ENCODE measurements at regions not wholly inside any gene's neighbourhood (a gene's known extent, or its start where the extent isn't known, plus 50 kb on each side); places are given as distances from the start of the nearest gene placed in this dataset.
"Not testable (repeated sequence)": the region's sequence is repeated elsewhere in the genome, so short reads cannot be mapped to it uniquely, and the experiment has no call there.

GRCh38 chr9:78441396-78441795 is 144.5 kb downstream of the PSAT1 start:
- Mint-ChIP-seq H3K36me3 (no peaks in the 10 kb centered on the region), H3K27me3 (ENCODE audit: low read depth in 3 of 3) (peaks cover under 1 to 3% (median 2%) of the 10 kb centered on the region in 3 donors), H3K4me1 (peaks cover 0 to 7% of the 10 kb centered on the region in 2 donors), H3K9me3 (no peaks in the 10 kb centered on the region), H3K4me3 (no peak overlapping the region), H3K27ac (no peak overlapping the region)
- DNase-seq = no peak

GRCh38 chr9:78441822-78442431 is 145.0 kb downstream of the PSAT1 start:
- H3K4me3 Mint-ChIP-seq = no peak overlapping the region
- H3K4me1 Mint-ChIP-seq = peaks cover 0 to 7% of the 10 kb centered on the region in 2 donors
- no peaks in the 10 kb centered on the region for H3K36me3 Mint-ChIP-seq
- peaks cover under 1 to 3% (median 2%) of the 10 kb centered on the region in 3 donors for H3K27me3 Mint-ChIP-seq (ENCODE audit: low read depth in 3 of 3)
- no peak for DNase-seq
- no peak overlapping the region for H3K27ac Mint-ChIP-seq
- H3K9me3 Mint-ChIP-seq = no peaks in the 10 kb centered on the region

DNA sequence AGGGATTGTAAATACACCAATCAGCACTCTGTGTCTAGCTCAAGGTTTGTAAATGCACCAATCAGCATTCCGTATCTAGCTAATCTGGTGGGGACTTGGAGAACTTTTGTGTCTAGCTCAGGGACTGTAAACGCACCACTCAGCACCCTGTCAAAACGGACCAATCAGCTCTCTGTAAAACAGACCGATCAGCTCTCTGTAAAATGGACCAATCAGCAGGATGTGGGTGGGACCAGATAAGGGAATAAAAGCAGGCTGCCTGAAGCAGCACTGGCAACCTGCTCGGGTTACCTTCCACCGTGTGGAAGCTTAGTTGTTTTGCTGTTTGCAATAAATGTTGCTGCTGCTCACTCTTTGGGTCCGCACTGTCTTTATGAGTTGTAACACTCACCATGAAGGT is 145.7 kb downstream of the PSAT1 start:
- H3K4me3 Mint-ChIP-seq; H3K4me1 Mint-ChIP-seq; DNase-seq; H3K27ac Mint-ChIP-seq; H3K36me3 Mint-ChIP-seq; H3K27me3 Mint-ChIP-seq (ENCODE audit: low read depth in 3 of 3); H3K9me3 Mint-ChIP-seq: not testable (repeated sequence)

GRCh38 chr9:78443946-78444345 is 147.0 kb downstream of the PSAT1 start:
- Mint-ChIP-seq H3K9me3 (no peaks in the 10 kb centered on the region), H3K27ac (no peak overlapping the region), H3K36me3 (no peaks in the 10 kb centered on the region), H3K4me3 (no peak overlapping the region), H3K4me1 (peaks cover 0 to 7% of the 10 kb centered on the region in 2 donors), H3K27me3 (ENCODE audit: low read depth in 3 of 3) (peaks cover 0 to 3% (median 3%) of the 10 kb centered on the region in 3 donors)
- no peak for DNase-seq

DNA sequence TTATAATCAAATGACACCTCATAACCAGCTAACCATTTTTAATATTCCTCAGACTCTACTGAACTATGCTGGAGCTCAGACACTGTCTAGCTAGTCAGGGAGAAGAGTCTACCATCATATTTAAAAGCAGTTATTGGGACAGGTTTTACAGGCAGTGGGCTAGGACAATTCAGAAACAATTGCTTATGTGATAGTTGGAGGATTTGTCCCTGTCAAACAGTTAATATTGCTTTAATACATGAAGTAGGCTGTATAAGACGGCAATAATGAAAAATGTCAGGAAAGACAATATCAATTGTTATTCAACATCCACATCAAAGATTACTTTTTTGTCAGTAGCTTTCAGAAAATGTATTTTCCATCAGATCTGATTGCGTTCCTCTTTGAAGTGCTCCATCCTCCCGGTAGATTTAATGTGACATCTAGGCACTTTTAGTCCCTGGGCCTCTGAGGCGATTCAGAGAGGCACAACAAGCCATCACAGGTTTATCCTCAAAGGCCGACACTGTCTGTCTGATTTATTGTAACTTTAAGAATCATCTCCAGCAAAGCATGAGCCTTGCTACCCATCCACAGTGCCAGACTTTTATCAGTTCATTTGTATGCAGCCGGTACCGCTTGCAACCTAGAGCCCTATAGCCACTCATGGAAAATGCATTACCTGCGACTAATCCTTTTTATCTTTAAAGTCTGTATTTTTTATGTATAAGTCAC is 152.2 kb downstream of the PSAT1 start:
- no peak overlapping the region for H3K27ac Mint-ChIP-seq
- no peaks in the 10 kb centered on the region for H3K36me3 Mint-ChIP-seq
- H3K4me1 Mint-ChIP-seq = no peaks in the 10 kb centered on the region
- peaks cover 2 to 3% (median 2%) of the 10 kb centered on the region in 3 donors for H3K27me3 Mint-ChIP-seq (ENCODE audit: low read depth in 3 of 3)
- no peak for DNase-seq
- H3K4me3 Mint-ChIP-seq = no peak overlapping the region
- H3K9me3 Mint-ChIP-seq = no peaks in the 10 kb centered on the region

- peaks cover 0 to 4% (median under 1%) of the 10 kb centered on the region in 6 donors for H3K9me3 Mint-ChIP-seq
- no peak for DNase-seq
- H3K4me3 Mint-ChIP-seq = no peak overlapping the region
- H3K4me1 Mint-ChIP-seq = no peaks in the 10 kb centered on the region
- no peaks in the 10 kb centered on the region for H3K36me3 Mint-ChIP-seq
- H3K27ac Mint-ChIP-seq = no peak overlapping the region
- H3K27me3 Mint-ChIP-seq (ENCODE audit: low read depth in 3 of 3) = peaks cover 0 to 2% (median 2%) of the 10 kb centered on the region in 3 donors
These were observed 156.5 kb downstream of the PSAT1 start for GRCh38 chr9:78453450-78453849.

DNA sequence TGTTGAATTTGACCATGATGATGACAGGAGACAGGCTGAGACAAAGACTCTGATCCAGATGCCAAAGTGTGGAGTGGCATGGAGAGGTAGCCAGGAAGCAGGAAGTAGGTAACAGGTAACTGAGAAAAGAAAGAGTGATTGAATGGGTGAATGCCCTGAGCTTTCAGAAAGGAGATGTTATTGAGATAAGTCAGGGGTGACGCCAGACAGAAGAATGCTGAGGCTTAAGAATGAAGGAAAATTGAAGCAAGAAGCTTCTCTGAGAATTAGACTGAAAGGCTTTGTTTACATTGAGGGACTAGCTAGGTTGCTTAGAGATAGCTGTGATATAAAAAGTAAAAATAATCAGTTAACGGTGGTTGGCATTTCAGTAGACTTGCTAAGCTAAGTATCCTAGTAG is 165.7 kb downstream of the PSAT1 start:
- no peak for DNase-seq
- peaks cover 0 to 2% (median 0%) of the 10 kb centered on the region in 3 donors for H3K27me3 Mint-ChIP-seq (ENCODE audit: low read depth in 3 of 3)
- peaks cover 0 to 7% (median 4%) of the 10 kb centered on the region in 6 donors for H3K9me3 Mint-ChIP-seq
- H3K4me3 Mint-ChIP-seq = no peak overlapping the region
- no peaks in the 10 kb centered on the region for H3K4me1 Mint-ChIP-seq
- no peaks in the 10 kb centered on the region for H3K36me3 Mint-ChIP-seq
- H3K27ac Mint-ChIP-seq = no peak overlapping the region

DNA sequence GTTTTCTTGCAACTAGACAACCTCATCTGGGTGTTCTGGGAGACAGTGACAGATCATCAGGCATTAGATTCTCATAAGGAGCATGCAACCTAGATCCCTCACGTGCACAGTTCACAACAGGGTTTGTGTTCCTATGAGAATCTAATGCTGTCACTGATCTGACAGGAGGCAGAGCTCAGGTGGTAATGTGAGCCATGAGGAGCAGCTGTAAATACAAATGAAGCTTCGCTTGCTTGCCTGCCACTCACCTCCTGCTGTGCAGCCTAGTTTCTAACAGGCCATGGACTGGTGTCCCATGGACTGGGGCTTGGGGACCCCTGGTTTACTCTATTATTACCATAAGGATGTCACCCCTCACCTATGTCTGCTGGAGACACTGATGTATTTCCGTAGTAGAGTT is 166.8 kb downstream of the PSAT1 start:
- Mint-ChIP-seq H3K27me3 (ENCODE audit: low read depth in 3 of 3) (peaks cover 0 to 2% (median 0%) of the 10 kb centered on the region in 3 donors), H3K36me3 (no peaks in the 10 kb centered on the region), H3K4me1 (no peaks in the 10 kb centered on the region), H3K27ac (no peak overlapping the region), H3K4me3 (no peak overlapping the region), H3K9me3 (peaks cover 0 to 7% (median 1%) of the 10 kb centered on the region in 6 donors)
- DNase-seq = no peak

DNA sequence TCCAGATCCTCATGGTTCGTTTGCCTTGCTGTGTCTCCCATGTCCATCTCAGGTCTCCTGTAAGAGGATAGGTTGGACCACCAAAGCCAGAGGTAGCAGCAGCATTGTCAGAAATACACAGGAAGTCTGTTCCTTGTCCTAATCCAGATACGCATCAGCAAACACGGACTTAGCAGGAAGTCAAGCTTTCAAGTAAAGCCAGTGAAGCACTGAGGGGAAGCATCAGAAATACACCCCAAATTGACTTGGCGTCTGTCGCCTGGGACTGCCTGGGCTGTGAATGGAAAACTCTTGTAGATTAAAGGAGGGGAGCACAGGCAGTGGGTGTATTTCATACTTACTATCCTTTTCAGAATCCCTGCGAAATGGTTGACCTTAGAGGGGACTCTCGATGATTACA is 171.3 kb downstream of the PSAT1 start:
- H3K4me1 Mint-ChIP-seq = no peaks in the 10 kb centered on the region
- H3K4me3 Mint-ChIP-seq = no peak overlapping the region
- H3K9me3 Mint-ChIP-seq = peaks cover 0 to 3% (median 0%) of the 10 kb centered on the region in 6 donors
- no peaks in the 10 kb centered on the region for H3K27me3 Mint-ChIP-seq (ENCODE audit: low read depth in 3 of 3)
- no peak overlapping the region for H3K27ac Mint-ChIP-seq
- H3K36me3 Mint-ChIP-seq = no peaks in the 10 kb centered on the region
- DNase-seq = no peak

DNA sequence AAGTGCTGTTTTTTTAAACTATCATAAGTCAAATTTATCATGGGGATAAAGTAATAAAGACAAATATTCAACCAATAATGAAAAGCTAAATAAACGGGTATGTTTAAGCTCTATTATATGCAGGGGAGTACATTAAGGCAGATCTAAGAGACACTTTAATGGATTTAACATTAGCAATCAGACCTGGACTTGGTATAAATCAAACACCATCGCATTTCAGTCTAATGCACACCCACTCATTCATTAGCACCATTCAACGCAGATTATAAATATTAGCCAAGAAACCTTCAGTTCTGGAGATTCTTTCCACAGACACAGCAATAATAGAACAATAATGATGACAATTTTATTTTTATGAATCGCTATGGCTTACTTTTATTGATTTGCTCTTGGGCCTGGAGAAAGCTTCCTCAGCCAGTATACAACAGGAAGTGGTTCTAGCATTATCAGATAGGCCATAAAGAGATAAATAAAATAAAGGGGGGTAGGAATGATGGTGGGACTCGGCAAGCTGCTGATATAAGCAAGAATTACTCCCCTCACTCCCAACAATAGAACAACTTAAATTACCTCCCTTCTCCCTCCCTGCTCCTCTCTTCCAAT is 172.2 kb downstream of the PSAT1 start:
- Mint-ChIP-seq H3K9me3 (peaks cover 0 to 3% (median 0%) of the 10 kb centered on the region in 6 donors), H3K27me3 (ENCODE audit: low read depth in 3 of 3) (no peaks in the 10 kb centered on the region), H3K4me1 (no peaks in the 10 kb centered on the region), H3K36me3 (no peaks in the 10 kb centered on the region), H3K27ac (no peak overlapping the region), H3K4me3 (no peak overlapping the region)
- DNase-seq = no peak

DNA sequence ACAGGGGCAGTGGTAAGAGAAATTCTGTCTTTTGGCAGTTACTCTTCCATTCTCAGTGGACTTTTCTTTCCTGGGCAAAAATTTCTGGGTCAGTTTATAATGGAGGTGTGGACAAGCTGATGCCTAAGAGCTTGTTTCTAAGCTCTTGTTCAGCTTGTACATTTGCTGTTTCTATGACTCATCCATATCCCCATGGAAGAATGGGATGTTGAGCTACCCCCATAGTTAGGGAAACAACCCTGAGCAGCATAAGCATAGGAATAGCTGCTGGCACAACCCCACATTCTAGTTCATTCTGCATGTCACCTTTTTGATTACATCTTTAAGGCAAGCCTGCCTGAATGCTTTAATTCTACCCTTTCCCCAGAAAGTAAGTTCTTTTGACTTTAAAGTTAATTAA is 173.3 kb downstream of the PSAT1 start:
- Mint-ChIP-seq H3K4me1 (no peaks in the 10 kb centered on the region), H3K27ac (no peak overlapping the region), H3K4me3 (no peak overlapping the region)

DNA sequence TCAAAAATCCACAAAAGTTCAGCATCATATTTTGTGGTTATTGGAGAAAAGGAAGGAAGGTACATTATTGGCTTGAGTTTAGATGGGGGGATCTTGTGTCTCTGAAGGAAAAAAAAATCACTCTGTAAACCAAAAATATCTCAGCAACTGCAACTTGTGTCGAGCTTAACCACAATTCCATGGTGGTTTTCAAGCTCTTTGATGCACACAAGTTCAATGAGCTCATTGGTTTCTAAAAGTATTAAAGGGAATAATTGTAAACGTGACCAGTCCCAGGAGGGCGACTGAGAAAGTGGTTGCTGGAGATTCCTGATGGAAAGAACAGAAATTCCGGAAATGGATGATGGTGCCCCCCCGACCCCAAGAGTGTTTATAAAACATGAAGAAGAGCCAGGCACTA is 173.8 kb downstream of the PSAT1 start:
- no peaks in the 10 kb centered on the region for H3K27me3 Mint-ChIP-seq (ENCODE audit: low read depth in 3 of 3)
- peaks cover 0 to 8% (median 0%) of the 10 kb centered on the region in 6 donors for H3K9me3 Mint-ChIP-seq
- no peak overlapping the region for H3K4me3 Mint-ChIP-seq
- no peak overlapping the region for H3K27ac Mint-ChIP-seq
- DNase-seq = no peak
- no peaks in the 10 kb centered on the region for H3K36me3 Mint-ChIP-seq
- no peaks in the 10 kb centered on the region for H3K4me1 Mint-ChIP-seq

More for the DNA sequence above, 173.3 kb downstream of the PSAT1 start:
- H3K9me3 Mint-ChIP-seq = peaks cover 0 to 8% (median 0%) of the 10 kb centered on the region in 6 donors
- no peaks in the 10 kb centered on the region for H3K36me3 Mint-ChIP-seq
- no peak for DNase-seq
- no peaks in the 10 kb centered on the region for H3K27me3 Mint-ChIP-seq (ENCODE audit: low read depth in 3 of 3)

- H3K4me3 Mint-ChIP-seq = no peak overlapping the region
- no peaks in the 10 kb centered on the region for H3K36me3 Mint-ChIP-seq
- H3K4me1 Mint-ChIP-seq = no peaks in the 10 kb centered on the region
- peaks cover 0 to 8% (median 0%) of the 10 kb centered on the region in 6 donors for H3K9me3 Mint-ChIP-seq
- DNase-seq = no peak
- H3K27ac Mint-ChIP-seq = no peak overlapping the region
- H3K27me3 Mint-ChIP-seq (ENCODE audit: low read depth in 3 of 3) = no peaks in the 10 kb centered on the region
These were observed 175.2 kb downstream of the PSAT1 start for GRCh38 chr9:78472111-78472510.

DNA sequence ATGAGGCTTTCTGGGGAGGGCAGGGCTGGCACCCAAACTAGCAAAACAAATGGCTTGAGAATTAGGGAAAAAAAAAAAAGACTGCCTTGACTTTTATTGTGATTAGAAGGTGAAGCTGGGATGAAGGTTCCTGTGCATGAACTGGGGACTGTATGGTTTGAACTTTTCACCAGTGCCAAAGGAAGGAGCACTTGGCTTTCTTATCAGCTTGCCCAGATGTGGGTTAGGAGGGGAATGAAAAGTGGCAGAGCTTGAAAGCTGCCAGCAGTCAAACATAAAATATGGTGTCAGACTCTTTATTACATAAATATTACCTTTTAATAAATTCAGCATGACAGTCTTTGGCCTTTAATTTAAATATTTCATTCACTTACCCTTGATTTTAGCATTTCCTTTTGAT is 182.5 kb downstream of the PSAT1 start:
- peaks cover 0 to 19% (median 7%) of the 10 kb centered on the region in 6 donors for H3K9me3 Mint-ChIP-seq
- no peaks in the 10 kb centered on the region for H3K4me1 Mint-ChIP-seq
- no peak for DNase-seq
- peaks cover 0 to 4% (median 0%) of the 10 kb centered on the region in 3 donors for H3K36me3 Mint-ChIP-seq
- H3K27ac Mint-ChIP-seq = no peak overlapping the region
- peaks cover 0 to 2% (median 0%) of the 10 kb centered on the region in 3 donors for H3K27me3 Mint-ChIP-seq (ENCODE audit: low read depth in 3 of 3)
- H3K4me3 Mint-ChIP-seq = no peak overlapping the region
